Spleen (tissue), 7 donors: ENCODE measurements at regions not wholly inside any gene's neighbourhood (a gene's known extent, or its start where the extent isn't known, plus 50 kb on each side); places are given as distances from the start of the nearest gene placed in this dataset.

Source experiments
- POLR2A ChIP-seq, 3 donors: fragments of 450-650 bp; IDR thresholded peaks; one replicate each; pipeline ENCODE4 v1.5.1; 2017; ENCODE audit warnings: antibody characterized with exemption in 3 of 3, mild to moderate bottlenecking in 1 of 3
- POLR2AphosphoS5 ChIP-seq, 3 donors: sonication (generic); formaldehyde crosslinking; IDR thresholded peaks; one replicate each; pipeline ENCODE4 v1.5.1; 2017; ENCODE audit warnings: antibody characterized with exemption in 3 of 3
- TF ChIP-seq, protein P1 (sequence below), 11 experiments: fragments of 200-600 bp in 7 of 11; fragments of 450-650 bp in 4 of 11; sonication (generic) in 4 of 11; IDR thresholded peaks in 8 of 11; conservative IDR thresholded peaks in 3 of 11; 1 replicate in 7 of 11; 2 replicates in 4 of 11; pipeline versions ENCODE4 v1.4.0 to v1.8.0; 2016 to 2021; ENCODE audit warnings: antibody characterized with exemption in 11 of 11, inconsistent platforms in 4 of 11, mild to moderate bottlenecking in 1 of 11
- donor health status: DM: no; HTN: no; CAD: no; lungs with moderate emphysema.
- donor health status: DM: no; HTN: no; CAD: no.
- donor health status: DM: no; HTN: no; CAD: no.

DNA sequence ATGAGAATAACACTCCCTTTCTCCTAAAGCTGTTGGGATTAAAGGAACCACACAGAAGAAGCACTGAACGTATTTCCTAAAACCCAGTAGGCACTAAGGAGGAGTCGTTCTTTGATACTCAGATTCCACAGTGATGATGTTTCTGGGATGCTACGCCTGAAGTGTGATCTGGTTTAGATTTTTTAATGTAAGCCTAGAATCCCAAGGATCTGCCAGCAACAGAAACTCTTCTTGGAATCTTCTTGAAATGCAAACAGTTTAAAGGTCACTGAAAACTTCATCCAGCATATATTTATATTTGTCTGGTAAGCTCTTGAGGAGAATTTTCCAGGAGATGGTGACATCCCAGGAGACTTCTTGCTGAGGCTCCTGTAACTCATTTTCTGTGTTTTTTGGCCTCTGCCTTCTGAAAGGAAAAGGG lies 247.6 kb upstream of the TRIB2 start:
- TF ChIP-seq POLR2A (IDR thresholded peaks at IDR 0.05) (no peak), POLR2AphosphoS5 (IDR thresholded peaks at IDR 0.05) (no peak)
- TF ChIP-seq, protein P1, sequence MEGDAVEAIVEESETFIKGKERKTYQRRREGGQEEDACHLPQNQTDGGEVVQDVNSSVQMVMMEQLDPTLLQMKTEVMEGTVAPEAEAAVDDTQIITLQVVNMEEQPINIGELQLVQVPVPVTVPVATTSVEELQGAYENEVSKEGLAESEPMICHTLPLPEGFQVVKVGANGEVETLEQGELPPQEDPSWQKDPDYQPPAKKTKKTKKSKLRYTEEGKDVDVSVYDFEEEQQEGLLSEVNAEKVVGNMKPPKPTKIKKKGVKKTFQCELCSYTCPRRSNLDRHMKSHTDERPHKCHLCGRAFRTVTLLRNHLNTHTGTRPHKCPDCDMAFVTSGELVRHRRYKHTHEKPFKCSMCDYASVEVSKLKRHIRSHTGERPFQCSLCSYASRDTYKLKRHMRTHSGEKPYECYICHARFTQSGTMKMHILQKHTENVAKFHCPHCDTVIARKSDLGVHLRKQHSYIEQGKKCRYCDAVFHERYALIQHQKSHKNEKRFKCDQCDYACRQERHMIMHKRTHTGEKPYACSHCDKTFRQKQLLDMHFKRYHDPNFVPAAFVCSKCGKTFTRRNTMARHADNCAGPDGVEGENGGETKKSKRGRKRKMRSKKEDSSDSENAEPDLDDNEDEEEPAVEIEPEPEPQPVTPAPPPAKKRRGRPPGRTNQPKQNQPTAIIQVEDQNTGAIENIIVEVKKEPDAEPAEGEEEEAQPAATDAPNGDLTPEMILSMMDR (IDR thresholded peaks at IDR 0.05 in 8 of 11, conservative IDR thresholded peaks at IDR 0.05 in 3 of 11): no peak
